Thoracic aorta (tissue), 2 donors: ENCODE measurements at regions not wholly inside any gene's neighbourhood (a gene's known extent, or its start where the extent isn't known, plus 50 kb on each side); places are given as distances from the start of the nearest gene placed in this dataset.
"Not testable (repeated sequence)": the region's sequence is repeated elsewhere in the genome, so short reads cannot be mapped to it uniquely, and the experiment has no call there.

Experiments
- ATAC-seq: fragments of 150-250 bp; one replicate; pipeline ENCODE4 v1.8.0; 2017; ENCODE audit warnings: low read depth; ENCODE audit not compliant: insufficient number of reproducible peaks, low FRiP score
- DNase-seq: peaks from one replicate; pipeline ENCODE4 v3.0.0-alpha.2; 2020; ENCODE audit warnings: low spot score
- H3K27ac ChIP-seq, 2 donors: fragments of 200-600 bp; sonication (generic); 1 replicate in 1 of 2; 2 replicates in 1 of 2; pipeline ENCODE4 v1.5.1; 2016; ENCODE audit warnings: mild to moderate bottlenecking in 2 of 2, moderate library complexity in 2 of 2
- H3K27me3 ChIP-seq: fragments of 200-600 bp; sonication (generic); replicated peaks from 2 replicates; pipeline ENCODE4 v1.6.0; 2016; ENCODE audit warnings: mild to moderate bottlenecking; ENCODE audit not compliant: insufficient read depth
- H3K36me3 ChIP-seq: fragments of 200-600 bp; sonication (generic); one replicate; pipeline ENCODE4 v1.5.1; 2016
- H3K4me1 ChIP-seq, 2 donors: fragments of 200-600 bp; sonication (generic); 1 replicate in 1 of 2; 2 replicates in 1 of 2; pipeline versions ENCODE4 v1.5.1 to v1.6.0; 2016; ENCODE audit warnings: low read depth in 2 of 2, mild to moderate bottlenecking in 1 of 2; ENCODE audit not compliant: control insufficient read depth in 1 of 2
- H3K4me3 ChIP-seq: fragments of 200-600 bp; sonication (generic); 2 replicates; pipeline ENCODE4 v1.5.1; 2016; ENCODE audit warnings: mild to moderate bottlenecking
- H3K9me3 ChIP-seq: fragments of 200-600 bp; sonication (generic); 2 replicates; pipeline ENCODE4 v1.5.1; 2016
- TF ChIP-seq, protein P1 (sequence below): fragments of 200-600 bp; sonication (generic); IDR thresholded peaks from one replicate; pipeline ENCODE4 v1.5.1; 2019; ENCODE audit warnings: antibody characterized with exemption

DNA sequence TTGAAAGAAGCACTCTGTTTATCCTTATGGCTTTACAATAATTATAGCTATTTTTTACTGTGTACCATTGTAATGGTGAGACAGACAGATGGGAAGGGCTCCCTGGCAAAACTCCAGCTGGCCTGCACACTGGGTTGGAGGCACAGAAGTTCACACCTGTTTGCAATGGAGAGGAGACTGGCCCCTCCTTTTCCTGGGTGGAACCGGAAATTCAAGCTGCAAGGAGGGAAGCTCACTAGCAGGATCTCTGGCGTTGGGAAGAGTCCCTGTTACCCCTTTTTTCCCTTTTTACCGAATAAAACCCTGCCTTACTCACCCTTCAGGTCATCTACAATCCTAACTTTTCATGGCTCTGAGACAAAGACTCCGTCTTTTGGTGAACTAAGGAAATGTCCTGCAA lies 100.3 kb upstream of the TFPI start:
- TF ChIP-seq, protein P1, sequence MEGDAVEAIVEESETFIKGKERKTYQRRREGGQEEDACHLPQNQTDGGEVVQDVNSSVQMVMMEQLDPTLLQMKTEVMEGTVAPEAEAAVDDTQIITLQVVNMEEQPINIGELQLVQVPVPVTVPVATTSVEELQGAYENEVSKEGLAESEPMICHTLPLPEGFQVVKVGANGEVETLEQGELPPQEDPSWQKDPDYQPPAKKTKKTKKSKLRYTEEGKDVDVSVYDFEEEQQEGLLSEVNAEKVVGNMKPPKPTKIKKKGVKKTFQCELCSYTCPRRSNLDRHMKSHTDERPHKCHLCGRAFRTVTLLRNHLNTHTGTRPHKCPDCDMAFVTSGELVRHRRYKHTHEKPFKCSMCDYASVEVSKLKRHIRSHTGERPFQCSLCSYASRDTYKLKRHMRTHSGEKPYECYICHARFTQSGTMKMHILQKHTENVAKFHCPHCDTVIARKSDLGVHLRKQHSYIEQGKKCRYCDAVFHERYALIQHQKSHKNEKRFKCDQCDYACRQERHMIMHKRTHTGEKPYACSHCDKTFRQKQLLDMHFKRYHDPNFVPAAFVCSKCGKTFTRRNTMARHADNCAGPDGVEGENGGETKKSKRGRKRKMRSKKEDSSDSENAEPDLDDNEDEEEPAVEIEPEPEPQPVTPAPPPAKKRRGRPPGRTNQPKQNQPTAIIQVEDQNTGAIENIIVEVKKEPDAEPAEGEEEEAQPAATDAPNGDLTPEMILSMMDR = no peak
- Histone ChIP-seq H3K27ac (no peak overlapping the region), H3K9me3 (no peaks in the 10 kb centered on the region), H3K27me3 (no peaks in the 10 kb centered on the region), H3K36me3 (no peaks in the 10 kb centered on the region), H3K4me1 (no peaks in the 10 kb centered on the region), H3K4me3 (no peak overlapping the region)
- ATAC-seq (no peak), DNase-seq (no peak)

DNA sequence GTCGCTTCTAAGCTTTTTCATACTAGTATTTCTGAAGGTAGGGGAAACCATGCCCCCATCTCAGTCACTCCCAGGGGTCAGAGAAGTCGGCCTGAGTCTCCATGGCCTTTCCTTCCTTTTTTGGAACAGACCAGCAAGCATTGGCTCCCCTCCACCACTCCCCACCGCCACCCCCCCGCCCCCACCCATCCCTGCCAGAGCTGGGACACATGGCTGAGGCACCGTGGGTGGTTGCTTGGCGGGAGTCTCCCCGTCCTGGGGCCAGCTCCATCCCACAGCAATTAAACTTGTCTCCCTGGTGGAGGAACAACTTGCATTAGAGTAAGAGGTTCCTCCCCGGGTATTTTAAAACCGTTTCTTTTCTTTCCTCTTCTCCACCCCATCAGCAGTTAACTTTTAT lies 100.8 kb upstream of the TFPI start:
- DNase-seq (no peak), ATAC-seq (no peak)
- Histone ChIP-seq H3K27ac (no peak overlapping the region), H3K36me3 (no peaks in the 10 kb centered on the region), H3K9me3 (no peaks in the 10 kb centered on the region), H3K4me1 (no peaks in the 10 kb centered on the region), H3K4me3 (no peak overlapping the region), H3K27me3 (no peaks in the 10 kb centered on the region)
- TF ChIP-seq, protein P1 = no peak

DNA sequence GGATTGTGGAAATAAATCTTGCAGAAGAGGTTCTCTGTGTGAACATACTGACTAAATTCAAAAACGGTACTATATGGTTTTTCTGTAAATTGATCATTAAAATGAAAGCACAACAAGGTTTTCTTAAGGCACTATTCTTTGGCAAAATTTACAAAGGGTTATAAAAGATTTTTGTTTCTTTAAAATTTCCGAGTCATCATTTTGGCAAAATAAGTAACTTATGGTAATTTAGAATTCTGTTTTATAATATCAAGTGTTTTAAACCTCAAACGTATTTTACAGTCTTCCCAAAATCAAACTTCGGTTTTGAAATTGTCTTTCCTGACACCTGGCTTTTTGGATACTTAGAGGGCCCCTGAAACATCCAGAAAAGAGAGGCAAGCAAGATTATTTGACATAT lies 101.9 kb upstream of the TFPI start:
- ATAC-seq (no peak), DNase-seq (no peak)
- Histone ChIP-seq H3K27ac (no peak overlapping the region), H3K36me3 (no peaks in the 10 kb centered on the region), H3K4me1 (no peaks in the 10 kb centered on the region), H3K9me3 (no peaks in the 10 kb centered on the region), H3K4me3 (no peak overlapping the region), H3K27me3 (no peaks in the 10 kb centered on the region)
- TF ChIP-seq, protein P1 = no peak

DNA sequence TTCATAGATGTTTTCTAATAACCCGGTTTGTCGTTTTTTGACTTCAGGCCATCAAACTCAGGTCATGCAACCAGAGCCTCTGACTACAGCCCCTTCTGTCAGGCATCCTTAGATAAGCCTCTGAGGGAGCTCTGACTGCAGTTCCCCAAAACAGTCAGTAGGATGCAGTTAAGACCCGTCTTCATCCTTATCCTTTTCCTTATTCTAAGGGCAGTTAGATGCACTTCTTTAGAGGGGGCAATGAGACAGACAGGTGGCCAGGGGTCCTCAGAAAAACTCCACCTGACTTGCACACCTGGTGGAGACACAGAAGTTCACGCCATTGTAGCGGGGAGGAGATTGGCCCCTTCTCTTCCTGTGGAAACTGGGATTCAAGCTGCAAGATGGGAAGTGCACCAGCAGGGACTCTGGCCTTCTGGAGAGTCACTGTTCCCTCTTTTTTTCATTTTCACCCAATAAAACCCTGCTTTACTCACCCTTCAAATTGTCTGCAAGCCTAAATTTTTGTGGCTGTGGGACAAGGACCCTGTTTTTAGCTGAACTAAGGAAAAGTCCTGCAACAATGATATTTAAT lies 104.8 kb upstream of the TFPI start:
- H3K4me3 ChIP-seq = no peak overlapping the region
- no peaks in the 10 kb centered on the region for H3K4me1 ChIP-seq
- TF ChIP-seq, protein P1 = no peak
- H3K27ac ChIP-seq = no peak overlapping the region
- H3K9me3 ChIP-seq = no peaks in the 10 kb centered on the region
- no peaks in the 10 kb centered on the region for H3K27me3 ChIP-seq
- H3K36me3 ChIP-seq = no peaks in the 10 kb centered on the region
- ATAC-seq = no peak
- no peak for DNase-seq

DNA sequence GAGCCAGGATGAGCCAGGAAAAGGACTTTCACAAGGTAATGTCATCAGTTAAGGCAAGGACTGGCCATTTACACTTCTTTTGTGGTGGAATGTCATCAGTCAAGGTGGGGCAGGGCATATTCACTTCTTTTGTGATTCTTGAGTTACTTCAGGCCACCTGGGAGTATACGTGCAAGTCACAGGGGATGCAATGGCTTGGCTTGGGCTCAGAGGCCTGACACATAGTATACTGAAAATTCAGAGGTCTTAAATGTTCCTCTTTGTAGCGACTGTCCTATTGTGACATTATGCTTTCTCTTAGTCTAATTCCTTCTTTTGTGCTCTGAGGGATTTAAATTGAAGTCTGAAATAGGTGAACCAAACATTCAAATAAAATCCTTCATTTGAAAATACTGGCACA lies 121.8 kb upstream of the TFPI start:
- H3K36me3 ChIP-seq, ATAC-seq, H3K27me3 ChIP-seq, H3K4me3 ChIP-seq, H3K9me3 ChIP-seq, H3K27ac ChIP-seq, DNase-seq, H3K4me1 ChIP-seq: not testable (repeated sequence)

DNA sequence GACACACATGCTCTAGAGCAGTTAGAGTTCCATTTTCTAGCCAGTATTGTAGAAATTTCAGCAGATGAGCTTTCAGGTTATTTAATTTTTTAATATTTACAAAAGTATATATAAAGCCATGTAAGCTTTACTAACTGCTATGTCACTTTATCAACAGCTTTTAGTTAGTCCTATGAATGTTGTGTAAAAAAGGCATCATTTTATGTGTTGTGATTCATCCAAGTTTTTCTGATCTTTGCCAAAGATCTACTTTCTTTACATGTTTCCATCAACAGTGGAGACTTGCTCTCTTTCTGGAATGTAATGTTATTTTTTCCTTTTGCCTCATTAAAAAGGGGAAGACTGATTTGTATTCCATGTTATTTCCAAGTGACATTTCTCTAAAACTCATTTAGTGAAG lies 125.2 kb upstream of the TFPI start:
- Histone ChIP-seq H3K4me1 (peaks cover 16 to 26% of the 10 kb centered on the region in 2 donors), H3K27me3 (no peaks in the 10 kb centered on the region), H3K36me3 (no peaks in the 10 kb centered on the region), H3K4me3 (no peak overlapping the region), H3K27ac (no peak overlapping the region), H3K9me3 (no peaks in the 10 kb centered on the region)
- no peak for DNase-seq
- TF ChIP-seq, protein P1 = no peak
- no peak for ATAC-seq
